ENCODE measurements at regions not wholly inside any gene's neighbourhood (a gene's known extent, or its start where the extent isn't known, plus 50 kb on each side); places are given as distances from the start of the nearest gene placed in this dataset.

DNA sequence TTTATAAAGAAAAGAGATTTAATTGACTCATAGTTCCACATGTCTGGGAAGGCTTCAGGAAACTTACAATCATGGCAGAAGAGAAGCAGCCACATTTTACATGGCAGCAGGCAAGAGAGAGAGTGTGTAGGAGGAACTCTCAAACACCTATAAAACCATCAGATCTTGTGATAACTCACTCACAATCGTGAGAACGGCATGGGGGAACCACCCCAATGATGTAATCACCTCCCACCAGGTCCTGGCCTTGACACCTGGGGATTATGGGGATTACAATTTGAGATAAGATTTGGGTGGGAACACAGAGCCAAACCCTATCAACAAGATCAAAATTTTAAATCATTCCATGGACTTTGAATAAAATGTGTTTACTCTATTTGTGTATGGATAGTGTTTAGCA lies 575.6 kb downstream of the ADCYAP1 start:
- TF ChIP-seq, protein P1, sequence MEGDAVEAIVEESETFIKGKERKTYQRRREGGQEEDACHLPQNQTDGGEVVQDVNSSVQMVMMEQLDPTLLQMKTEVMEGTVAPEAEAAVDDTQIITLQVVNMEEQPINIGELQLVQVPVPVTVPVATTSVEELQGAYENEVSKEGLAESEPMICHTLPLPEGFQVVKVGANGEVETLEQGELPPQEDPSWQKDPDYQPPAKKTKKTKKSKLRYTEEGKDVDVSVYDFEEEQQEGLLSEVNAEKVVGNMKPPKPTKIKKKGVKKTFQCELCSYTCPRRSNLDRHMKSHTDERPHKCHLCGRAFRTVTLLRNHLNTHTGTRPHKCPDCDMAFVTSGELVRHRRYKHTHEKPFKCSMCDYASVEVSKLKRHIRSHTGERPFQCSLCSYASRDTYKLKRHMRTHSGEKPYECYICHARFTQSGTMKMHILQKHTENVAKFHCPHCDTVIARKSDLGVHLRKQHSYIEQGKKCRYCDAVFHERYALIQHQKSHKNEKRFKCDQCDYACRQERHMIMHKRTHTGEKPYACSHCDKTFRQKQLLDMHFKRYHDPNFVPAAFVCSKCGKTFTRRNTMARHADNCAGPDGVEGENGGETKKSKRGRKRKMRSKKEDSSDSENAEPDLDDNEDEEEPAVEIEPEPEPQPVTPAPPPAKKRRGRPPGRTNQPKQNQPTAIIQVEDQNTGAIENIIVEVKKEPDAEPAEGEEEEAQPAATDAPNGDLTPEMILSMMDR (IDR thresholded peaks at IDR 0.05; ENCODE audit: insufficient read depth, low read depth, low read length) = no peak
- TF ChIP-seq EZH2 (IDR thresholded peaks at IDR 0.05; ENCODE audit: insufficient read depth, low read length) = no peak

Measured in astrocyte (in vitro differentiated cells and primary cell).